ENCODE measurements at regions not wholly inside any gene's neighbourhood (a gene's known extent, or its start where the extent isn't known, plus 50 kb on each side); places are given as distances from the start of the nearest gene placed in this dataset.

DNA sequence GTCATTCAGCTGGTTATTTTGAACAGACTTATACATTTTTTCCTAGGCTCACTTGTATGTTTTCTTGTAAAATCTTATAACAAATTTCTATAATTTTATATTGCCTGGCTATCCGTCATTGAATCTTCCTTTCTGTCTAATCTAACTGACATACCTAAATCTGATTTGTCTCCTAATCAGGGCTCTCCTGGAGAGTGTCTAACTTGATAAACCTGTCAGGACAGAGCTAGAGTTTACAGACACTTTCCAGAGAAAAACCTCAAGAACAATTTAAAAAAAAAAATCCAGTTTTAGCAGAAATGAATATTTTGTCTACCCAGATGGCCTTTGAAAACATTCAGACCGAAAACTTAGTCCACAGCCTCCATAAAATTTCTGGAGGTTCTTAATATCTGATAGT lies 1305.8 kb downstream of the ROBO1 start:
- DNase-seq (ENCODE audit: low read depth, low spot score): no peak
- Mint-ChIP-seq H3K4me3 (no peak overlapping the region), H3K4me1 (no peaks in the 10 kb centered on the region), H3K27ac (ENCODE audit: unreplicated experiment) (no peak overlapping the region), H3K9me3 (peaks cover 12% of the 10 kb centered on the region), H3K36me3 (ENCODE audit: low read depth) (peaks cover 3% of the 10 kb centered on the region), H3K27me3 (ENCODE audit: low read depth) (no peaks in the 10 kb centered on the region)
- TF ChIP-seq, protein P1, sequence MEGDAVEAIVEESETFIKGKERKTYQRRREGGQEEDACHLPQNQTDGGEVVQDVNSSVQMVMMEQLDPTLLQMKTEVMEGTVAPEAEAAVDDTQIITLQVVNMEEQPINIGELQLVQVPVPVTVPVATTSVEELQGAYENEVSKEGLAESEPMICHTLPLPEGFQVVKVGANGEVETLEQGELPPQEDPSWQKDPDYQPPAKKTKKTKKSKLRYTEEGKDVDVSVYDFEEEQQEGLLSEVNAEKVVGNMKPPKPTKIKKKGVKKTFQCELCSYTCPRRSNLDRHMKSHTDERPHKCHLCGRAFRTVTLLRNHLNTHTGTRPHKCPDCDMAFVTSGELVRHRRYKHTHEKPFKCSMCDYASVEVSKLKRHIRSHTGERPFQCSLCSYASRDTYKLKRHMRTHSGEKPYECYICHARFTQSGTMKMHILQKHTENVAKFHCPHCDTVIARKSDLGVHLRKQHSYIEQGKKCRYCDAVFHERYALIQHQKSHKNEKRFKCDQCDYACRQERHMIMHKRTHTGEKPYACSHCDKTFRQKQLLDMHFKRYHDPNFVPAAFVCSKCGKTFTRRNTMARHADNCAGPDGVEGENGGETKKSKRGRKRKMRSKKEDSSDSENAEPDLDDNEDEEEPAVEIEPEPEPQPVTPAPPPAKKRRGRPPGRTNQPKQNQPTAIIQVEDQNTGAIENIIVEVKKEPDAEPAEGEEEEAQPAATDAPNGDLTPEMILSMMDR (conservative IDR thresholded peaks at IDR 0.05): no peak

DNA sequence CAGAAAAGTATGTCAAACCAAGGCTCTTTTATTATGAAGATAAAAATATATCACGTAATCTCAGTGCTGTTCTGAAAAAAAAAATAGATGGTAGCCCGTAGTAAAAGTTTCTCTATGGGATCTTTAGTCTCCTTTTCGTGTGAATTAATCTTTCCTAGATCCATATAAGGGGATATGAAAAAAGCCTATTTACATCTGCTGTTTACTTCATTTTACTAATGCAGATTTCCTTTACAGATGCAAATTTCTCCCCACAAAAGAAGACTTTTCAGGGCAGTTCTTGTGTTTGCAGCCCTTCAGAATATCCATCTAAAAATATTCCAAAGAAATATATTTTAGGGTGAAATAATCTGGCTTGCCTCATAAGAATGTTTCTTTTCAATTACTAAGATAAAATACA lies 1291.7 kb downstream of the ROBO1 start:
- TF ChIP-seq, protein P1 (conservative IDR thresholded peaks at IDR 0.05): no peak
- Mint-ChIP-seq H3K27me3 (ENCODE audit: low read depth) (no peaks in the 10 kb centered on the region), H3K36me3 (ENCODE audit: low read depth) (peaks cover 4% of the 10 kb centered on the region), H3K4me1 (no peaks in the 10 kb centered on the region), H3K27ac (ENCODE audit: unreplicated experiment) (no peak overlapping the region), H3K9me3 (peaks cover 8% of the 10 kb centered on the region), H3K4me3 (no peak overlapping the region)
- DNase-seq (ENCODE audit: low read depth, low spot score): no peak

DNA sequence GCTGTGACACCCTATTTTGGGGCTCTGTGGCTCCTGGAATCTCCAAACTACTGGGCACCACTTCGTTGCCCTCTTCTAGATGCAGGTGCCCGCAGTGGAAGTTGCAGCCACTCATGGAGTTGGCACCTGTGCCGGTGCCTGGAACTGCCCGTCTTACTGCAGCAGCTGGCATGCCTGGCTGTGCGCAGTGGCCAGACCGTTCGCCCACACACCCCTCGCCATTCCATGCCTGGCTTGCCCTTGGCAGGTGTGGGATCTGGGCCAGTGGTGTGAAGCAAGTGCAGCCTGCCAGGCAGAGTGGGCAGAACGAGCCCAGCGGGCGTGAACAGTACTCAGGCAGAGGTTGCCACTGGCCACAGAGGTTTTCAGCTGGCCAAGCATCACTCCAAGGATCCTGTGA lies 1286.7 kb downstream of the ROBO1 start:
- H3K27me3 Mint-ChIP-seq (ENCODE audit: low read depth): no peaks in the 10 kb centered on the region

DNA sequence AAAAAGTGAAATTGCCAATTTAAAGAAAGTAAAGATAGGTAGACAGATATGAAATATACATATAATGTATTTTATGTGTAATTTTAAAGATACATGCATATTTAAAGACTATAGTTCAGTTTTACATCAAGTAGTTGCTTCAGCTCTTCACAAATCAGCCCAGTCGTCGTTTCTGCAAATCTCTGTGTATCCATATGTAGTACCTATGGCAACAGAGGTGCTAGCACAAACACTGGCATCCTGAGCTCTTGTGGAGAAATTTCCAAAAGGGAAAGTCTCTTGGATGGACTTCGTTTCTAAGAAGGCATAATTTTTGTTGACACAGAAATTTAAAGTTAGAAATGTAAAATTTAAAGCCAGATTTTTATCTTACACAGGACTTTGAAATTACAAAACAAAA lies 1284.7 kb downstream of the ROBO1 start:
- Mint-ChIP-seq H3K9me3 (peaks cover 5% of the 10 kb centered on the region), H3K27ac (ENCODE audit: unreplicated experiment) (no peak overlapping the region), H3K4me1 (no peaks in the 10 kb centered on the region), H3K36me3 (ENCODE audit: low read depth) (no peaks in the 10 kb centered on the region), H3K27me3 (ENCODE audit: low read depth) (no peaks in the 10 kb centered on the region), H3K4me3 (no peak overlapping the region)
- DNase-seq (ENCODE audit: low read depth, low spot score): no peak
- TF ChIP-seq, protein P1 (conservative IDR thresholded peaks at IDR 0.05): no peak

More for the DNA sequence above, 1286.7 kb downstream of the ROBO1 start:
- H3K27ac Mint-ChIP-seq (ENCODE audit: unreplicated experiment): no peak overlapping the region
- no peaks in the 10 kb centered on the region for H3K4me1 Mint-ChIP-seq
- no peak for DNase-seq (ENCODE audit: low read depth, low spot score)
- no peaks in the 10 kb centered on the region for H3K36me3 Mint-ChIP-seq (ENCODE audit: low read depth)
- H3K4me3 Mint-ChIP-seq: no peak overlapping the region
- peaks cover 3% of the 10 kb centered on the region for H3K9me3 Mint-ChIP-seq
- TF ChIP-seq, protein P1 (conservative IDR thresholded peaks at IDR 0.05): no peak

DNA sequence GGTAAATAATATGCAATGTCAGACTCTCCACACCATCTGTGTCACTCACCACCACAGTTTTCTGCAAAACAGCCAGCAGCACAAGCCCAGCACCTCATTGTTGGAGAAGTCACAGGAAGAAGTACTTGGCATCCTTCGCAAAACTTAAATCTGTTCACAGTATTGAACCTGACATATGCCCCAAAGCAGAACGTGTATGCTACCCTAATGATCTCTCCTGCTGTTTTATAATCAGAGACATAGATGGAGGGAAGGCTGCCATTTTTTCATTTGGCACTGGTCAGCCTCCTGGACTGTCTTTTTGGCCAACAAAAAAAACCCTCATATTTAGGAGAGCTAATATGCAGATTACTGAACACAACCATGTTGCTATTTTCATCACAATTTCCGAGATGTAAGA lies 1272.9 kb downstream of the ROBO1 start:
- no peak overlapping the region for H3K27ac Mint-ChIP-seq (ENCODE audit: unreplicated experiment)
- peaks cover 3% of the 10 kb centered on the region for H3K27me3 Mint-ChIP-seq (ENCODE audit: low read depth)
- no peak overlapping the region for H3K4me3 Mint-ChIP-seq
- no peaks in the 10 kb centered on the region for H3K36me3 Mint-ChIP-seq (ENCODE audit: low read depth)
- no peak for DNase-seq (ENCODE audit: low read depth, low spot score)
- no peaks in the 10 kb centered on the region for H3K4me1 Mint-ChIP-seq
- TF ChIP-seq, protein P1 (conservative IDR thresholded peaks at IDR 0.05): no peak
- H3K9me3 Mint-ChIP-seq: no peaks in the 10 kb centered on the region

DNA sequence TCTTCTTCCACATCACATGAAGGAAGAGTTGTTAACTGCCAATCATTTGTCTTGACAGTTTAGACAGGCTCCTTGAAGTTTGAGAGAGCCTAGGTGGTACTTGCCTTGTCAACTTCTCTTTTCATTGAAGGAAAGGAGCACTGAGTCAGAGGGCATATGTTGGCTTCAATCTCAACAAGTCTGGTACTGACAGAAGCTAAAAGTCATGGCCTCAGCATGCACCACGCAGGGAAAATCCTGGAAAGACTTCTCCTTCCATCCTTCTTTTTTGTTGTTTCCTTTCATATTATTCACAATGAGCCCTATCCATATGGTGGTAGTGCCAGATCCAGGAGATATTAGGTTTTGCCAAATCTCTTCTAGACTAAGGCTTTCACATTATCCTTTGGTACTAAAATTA lies 1272.5 kb downstream of the ROBO1 start:
- DNase-seq (ENCODE audit: low read depth, low spot score): no peak
- Mint-ChIP-seq H3K4me1 (no peaks in the 10 kb centered on the region), H3K4me3 (no peak overlapping the region), H3K36me3 (ENCODE audit: low read depth) (no peaks in the 10 kb centered on the region), H3K27me3 (ENCODE audit: low read depth) (peaks cover 3% of the 10 kb centered on the region), H3K27ac (ENCODE audit: unreplicated experiment) (no peak overlapping the region), H3K9me3 (no peaks in the 10 kb centered on the region)
- TF ChIP-seq, protein P1 (conservative IDR thresholded peaks at IDR 0.05): no peak

All from neural crest cell (in vitro differentiated cells).